Islet precursor cell (in vitro differentiated cells): ENCODE measurements at regions not wholly inside any gene's neighbourhood (a gene's known extent, or its start where the extent isn't known, plus 50 kb on each side); places are given as distances from the start of the nearest gene placed in this dataset.

Experiments
- DNase-seq: peaks from one replicate; pipeline ENCODE4 v3.0.0-alpha.2; 2018

- DNase-seq: peak; percentile 96
Observed at GRCh38 chr2:43083710-43084698, 142.4 kb downstream of the ZFP36L2 start.

- no peak for DNase-seq
Observed at GRCh38 chr2:43082903-43083677, 143.3 kb downstream of the ZFP36L2 start.

GRCh38 chr2:43082111-43082894 lies 144.1 kb downstream of the ZFP36L2 start:
- DNase-seq: peak; percentile 97

- DNase-seq: no peak
Observed at GRCh38 chr2:43081131-43081765, 145.2 kb downstream of the ZFP36L2 start.

GRCh38 chr2:43080571-43081021 lies 145.8 kb downstream of the ZFP36L2 start:
- DNase-seq: no peak

- DNase-seq: no peak
Observed at GRCh38 chr2:43078781-43079755, 147.3 kb downstream of the ZFP36L2 start.

GRCh38 chr2:43078301-43078700 lies 148.1 kb downstream of the ZFP36L2 start:
- DNase-seq: no peak

GRCh38 chr2:43077876-43078275 lies 148.5 kb downstream of the ZFP36L2 start:
- no peak for DNase-seq

GRCh38 chr2:43076676-43077075 lies 149.7 kb downstream of the ZFP36L2 start:
- no peak for DNase-seq

- DNase-seq: peak; percentile 84
Observed at GRCh38 chr2:43075811-43076585, 150.4 kb downstream of the ZFP36L2 start.

- no peak for DNase-seq
Observed at GRCh38 chr2:43075054-43075593, 151.3 kb downstream of the ZFP36L2 start.

- DNase-seq: no peak
Observed at GRCh38 chr2:43074592-43075053, 151.8 kb downstream of the ZFP36L2 start.

GRCh38 chr2:43074052-43074451 lies 152.4 kb downstream of the ZFP36L2 start:
- DNase-seq: no peak

- peak; percentile 78 for DNase-seq
Observed at GRCh38 chr2:43073401-43073825, 153.0 kb downstream of the ZFP36L2 start.

- DNase-seq: no peak
Observed at GRCh38 chr2:43071599-43072550, 154.5 kb downstream of the ZFP36L2 start.

- DNase-seq: no peak
Observed at GRCh38 chr2:43070676-43071502, 155.5 kb downstream of the ZFP36L2 start.

GRCh38 chr2:43070030-43070429 lies 156.4 kb downstream of the ZFP36L2 start:
- no peak for DNase-seq
